Body of pancreas (tissue), 4 donors: ENCODE measurements at regions not wholly inside any gene's neighbourhood (a gene's known extent, or its start where the extent isn't known, plus 50 kb on each side); places are given as distances from the start of the nearest gene placed in this dataset.

Experiments used
- POLR2A ChIP-seq, 3 donors: fragments of 450-650 bp; IDR thresholded peaks; one replicate each; pipeline ENCODE4 v1.6.1; 2016; ENCODE audit warnings: antibody characterized with exemption in 3 of 3, mild to moderate bottlenecking in 2 of 3
- TF ChIP-seq, protein P1 (sequence below), 7 experiments: fragments of 450-650 bp in 4 of 7; fragments of 200-600 bp in 3 of 7; sonication (generic) in 3 of 7; IDR thresholded peaks; one replicate each; pipeline ENCODE4 v1.5.1; 2016 to 2019; ENCODE audit warnings: antibody characterized with exemption in 7 of 7

DNA sequence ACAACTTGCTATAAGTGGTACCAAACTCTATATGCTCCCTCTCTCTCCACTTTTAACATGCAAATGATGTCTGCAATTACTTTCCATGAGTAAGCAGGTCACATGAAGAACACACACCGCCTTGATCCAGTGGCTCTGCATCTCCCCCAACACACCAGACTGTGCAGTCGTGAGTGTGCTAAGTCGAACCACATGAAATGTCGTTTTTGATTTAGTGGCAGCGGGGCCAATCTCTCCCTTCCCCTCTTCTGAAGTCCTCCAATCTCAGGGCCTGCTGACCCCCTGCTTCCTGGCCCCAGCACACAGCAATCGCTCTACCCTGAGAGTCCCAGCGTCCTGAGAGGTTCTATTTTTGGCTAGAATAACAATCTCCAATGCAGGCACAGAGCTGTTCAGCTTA is 312.5 kb downstream of the SHQ1 start:
- TF ChIP-seq, protein P1, sequence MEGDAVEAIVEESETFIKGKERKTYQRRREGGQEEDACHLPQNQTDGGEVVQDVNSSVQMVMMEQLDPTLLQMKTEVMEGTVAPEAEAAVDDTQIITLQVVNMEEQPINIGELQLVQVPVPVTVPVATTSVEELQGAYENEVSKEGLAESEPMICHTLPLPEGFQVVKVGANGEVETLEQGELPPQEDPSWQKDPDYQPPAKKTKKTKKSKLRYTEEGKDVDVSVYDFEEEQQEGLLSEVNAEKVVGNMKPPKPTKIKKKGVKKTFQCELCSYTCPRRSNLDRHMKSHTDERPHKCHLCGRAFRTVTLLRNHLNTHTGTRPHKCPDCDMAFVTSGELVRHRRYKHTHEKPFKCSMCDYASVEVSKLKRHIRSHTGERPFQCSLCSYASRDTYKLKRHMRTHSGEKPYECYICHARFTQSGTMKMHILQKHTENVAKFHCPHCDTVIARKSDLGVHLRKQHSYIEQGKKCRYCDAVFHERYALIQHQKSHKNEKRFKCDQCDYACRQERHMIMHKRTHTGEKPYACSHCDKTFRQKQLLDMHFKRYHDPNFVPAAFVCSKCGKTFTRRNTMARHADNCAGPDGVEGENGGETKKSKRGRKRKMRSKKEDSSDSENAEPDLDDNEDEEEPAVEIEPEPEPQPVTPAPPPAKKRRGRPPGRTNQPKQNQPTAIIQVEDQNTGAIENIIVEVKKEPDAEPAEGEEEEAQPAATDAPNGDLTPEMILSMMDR (IDR thresholded peaks at IDR 0.05) = no peak
- no peak for TF ChIP-seq POLR2A (IDR thresholded peaks at IDR 0.05)
